ENCODE measurements at regions not wholly inside any gene's neighbourhood (a gene's known extent, or its start where the extent isn't known, plus 50 kb on each side); places are given as distances from the start of the nearest gene placed in this dataset.

GRCh38 chr2:207333599-207334300 is 168.0 kb upstream of the KLF7 start:
- H3K4me1 ChIP-seq (ENCODE audit: control insufficient read depth, insufficient read depth, low read length): peaks cover 16% of the 10 kb centered on the region
- peak overlapping the region; percentile 36 for H4K5ac ChIP-seq (ENCODE audit: low read depth, low read length)
- peak overlapping the region; percentile 23 for H2AK9ac ChIP-seq (replicated peaks; ENCODE audit: low read depth, low read length, poor library complexity)
- H2AK5ac ChIP-seq (ENCODE audit: low read depth, low read length): peak overlapping the region; percentile 82
- DNase-seq: peak; percentile 44
- H3K36me3 ChIP-seq (ENCODE audit: control insufficient read depth, insufficient read depth, low read length): no peaks in the 10 kb centered on the region
- ChIA-PET POLR2A (ENCODE audit: unreplicated experiment) (interaction anchor here (0.6 to 1.8 kb wide), 3 partner anchors 23 to 169 kb away, joined by 4 to 11 read pairs (median 6); partner anchors contain the start of gene KLF7), CTCF (interaction anchor here (0.8 kb wide), 1 partner anchor 73 kb away, joined by 3 read pairs; no protein-coding TSS in a partner anchor)
- dilution Hi-C loops (cut with HindIII; ENCODE audit: low sequenced_read_pairs, unreplicated experiment): no loop called here
- H3K14ac ChIP-seq (replicated peaks; ENCODE audit: low read depth, low read length): peak overlapping the region; percentile 93
- H3K4me3 ChIP-seq (ENCODE audit: insufficient read depth, low read depth, low read length): peak overlapping the region; percentile 24; the same call in 1 of the 2 replicates
- no peaks in the 10 kb centered on the region for H4K20me1 ChIP-seq (ENCODE audit: insufficient read depth, low read length)
- H2BK5ac ChIP-seq (ENCODE audit: low read depth, low read length, poor library complexity, severe bottlenecking): peak overlapping the region; percentile 91
- H2AFZ ChIP-seq (replicated peaks; ENCODE audit: low read length, poor library complexity): no peak overlapping the region
- H3K27me3 ChIP-seq (ENCODE audit: control insufficient read depth, insufficient read depth, low read length): no peaks in the 10 kb centered on the region
- peak overlapping the region; percentile 85; the same call in 1 of the 2 replicates for H3K4me2 ChIP-seq (ENCODE audit: low read depth, low read length)
- peak overlapping the region; percentile 92 for H2BK15ac ChIP-seq (ENCODE audit: low read depth, low read length)
- H4K91ac ChIP-seq (ENCODE audit: insufficient read depth, low read depth, low read length): peak overlapping the region; percentile 96
- BruUV-seq (replicated peaks): no TSS peak
- peaks cover 7% of the 10 kb centered on the region for H3K9me1 ChIP-seq (ENCODE audit: insufficient read depth, low read length)
- peak overlapping the region; percentile 57 for H3K23ac ChIP-seq (ENCODE audit: low read depth, low read length)
- peak overlapping the region; percentile 94 for H3K56ac ChIP-seq (ENCODE audit: extremely low read depth, insufficient read depth, low read length)
- peak overlapping the region; percentile 84 to 91 for H4K8ac ChIP-seq (ENCODE audit: low read depth in 2 of 2, low read length in 2 of 2)
- no peak for ATAC-seq (ENCODE audit: low read depth)
- TF ChIP-seq CEBPB (IDR thresholded peaks at IDR 0.05; ENCODE audit: low read depth, low read length): no peak
- TF ChIP-seq BHLHE40 (IDR thresholded peaks at IDR 0.05; ENCODE audit: low read depth, low read length): no peak
- TF ChIP-seq RCOR1 (IDR thresholded peaks at IDR 0.05; ENCODE audit: insufficient replicate concordance, low read length): no peak
- no peak for TF ChIP-seq POLR2A (IDR thresholded peaks at IDR 0.05; ENCODE audit: low read depth, low read length)
- TF ChIP-seq SMC3 (IDR thresholded peaks at IDR 0.05; ENCODE audit: low read depth, low read length): no peak
- no peak for TF ChIP-seq FOS (IDR thresholded peaks at IDR 0.05; ENCODE audit: low read depth, low read length)
- TF ChIP-seq RFX5 (IDR thresholded peaks at IDR 0.05; ENCODE audit: low read depth, low read length): no peak
- TF ChIP-seq CHD1 (IDR thresholded peaks at IDR 0.05; ENCODE audit: low read depth, low read length): no peak
- no peak for TF ChIP-seq RAD21 (IDR thresholded peaks at IDR 0.05; ENCODE audit: low read length)
- TF ChIP-seq MAZ (IDR thresholded peaks at IDR 0.05; ENCODE audit: borderline replicate concordance, low read depth, low read length): no peak
- TF ChIP-seq, protein P1, sequence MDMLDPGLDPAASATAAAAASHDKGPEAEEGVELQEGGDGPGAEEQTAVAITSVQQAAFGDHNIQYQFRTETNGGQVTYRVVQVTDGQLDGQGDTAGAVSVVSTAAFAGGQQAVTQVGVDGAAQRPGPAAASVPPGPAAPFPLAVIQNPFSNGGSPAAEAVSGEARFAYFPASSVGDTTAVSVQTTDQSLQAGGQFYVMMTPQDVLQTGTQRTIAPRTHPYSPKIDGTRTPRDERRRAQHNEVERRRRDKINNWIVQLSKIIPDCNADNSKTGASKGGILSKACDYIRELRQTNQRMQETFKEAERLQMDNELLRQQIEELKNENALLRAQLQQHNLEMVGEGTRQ (IDR thresholded peaks at IDR 0.05; ENCODE audit: low read depth, low read length): no peak
- in situ Hi-C loops (cut with MboI; ENCODE audit: low sequenced_read_pairs): no loop called here
- peak overlapping the region; percentile 94 for H3K18ac ChIP-seq (ENCODE audit: low read depth, low read length)
- H3K9ac ChIP-seq (ENCODE audit: low read depth, low read length): peak overlapping the region; percentile 51; the same call in 1 of the 2 replicates
- peak overlapping the region; percentile 84 for H2BK20ac ChIP-seq (ENCODE audit: low read depth, low read length)
- intact Hi-C loops (cut with micrococcal nuclease): loop anchor here (1.0 to 5.0 kb wide), 5 partner anchors 61 to 351 kb away; no protein-coding TSS in a partner anchor
- H3K79me1 ChIP-seq (ENCODE audit: low read depth in 1 of 2, low read length in 2 of 2): peaks cover 0 to 4% of the 10 kb centered on the region in 2 experiments; a peak in 1 of 4 replicates
- H3K27ac ChIP-seq (ENCODE audit: insufficient read depth, low read length): peak overlapping the region; percentile 67
- peak overlapping the region; percentile 81 for H3K4ac ChIP-seq (ENCODE audit: low read depth, low read length)
- peak overlapping the region; percentile 82 for H2BK120ac ChIP-seq (ENCODE audit: low read depth, low read length)
- WGBS, 2 experiments (ENCODE audit: extremely low coverage in 2 of 2, insufficient read length in 1 of 2): no CpG with 5 or more reads among the region's 5 CpGs
- no peaks in the 10 kb centered on the region for H3K9me3 ChIP-seq (ENCODE audit: control insufficient read depth, insufficient read depth, low read length)

Data from IMR-90 (cell line).